Type B pancreatic cell (in vitro differentiated cells): ENCODE measurements at regions not wholly inside any gene's neighbourhood (a gene's known extent, or its start where the extent isn't known, plus 50 kb on each side); places are given as distances from the start of the nearest gene placed in this dataset.
"Not testable (repeated sequence)": the region's sequence is repeated elsewhere in the genome, so short reads cannot be mapped to it uniquely, and the experiment has no call there.

ENCODE experiments used
- DNase-seq: peaks from one replicate; pipeline ENCODE4 v3.0.0; 2021; ENCODE audit warnings: mixed read lengths; ENCODE audit not compliant: unreplicated experiment; ENCODE audit errors: extremely low spot score
- H3K27ac Mint-ChIP-seq: 2 replicates; pipeline ENCODE4 v1.8.0; 2021; ENCODE audit warnings: mild to moderate bottlenecking, mixed read lengths
- H3K27me3 Mint-ChIP-seq: 2 replicates; pipeline ENCODE4 v1.8.0; 2021; ENCODE audit warnings: mixed read lengths
- H3K36me3 Mint-ChIP-seq: 2 replicates; pipeline ENCODE4 v1.8.0; 2021; ENCODE audit warnings: mixed read lengths
- H3K4me1 Mint-ChIP-seq: one replicate; pipeline ENCODE4 v1.8.0; 2021; ENCODE audit warnings: mixed read lengths; ENCODE audit not compliant: unreplicated experiment
- H3K4me3 Mint-ChIP-seq: 2 replicates; pipeline ENCODE4 v1.8.0; 2021; ENCODE audit warnings: mild to moderate bottlenecking, mixed read lengths
- H3K9me3 Mint-ChIP-seq: 2 replicates; pipeline ENCODE4 v1.8.0; 2021; ENCODE audit warnings: mixed read lengths
- TF ChIP-seq, protein P1 (sequence below): fragments of 200-600 bp; sonication (generic); conservative IDR thresholded peaks from 2 replicates; pipeline ENCODE4 v1.5.0; 2021; ENCODE audit warnings: antibody characterized with exemption, mild to moderate bottlenecking

DNA sequence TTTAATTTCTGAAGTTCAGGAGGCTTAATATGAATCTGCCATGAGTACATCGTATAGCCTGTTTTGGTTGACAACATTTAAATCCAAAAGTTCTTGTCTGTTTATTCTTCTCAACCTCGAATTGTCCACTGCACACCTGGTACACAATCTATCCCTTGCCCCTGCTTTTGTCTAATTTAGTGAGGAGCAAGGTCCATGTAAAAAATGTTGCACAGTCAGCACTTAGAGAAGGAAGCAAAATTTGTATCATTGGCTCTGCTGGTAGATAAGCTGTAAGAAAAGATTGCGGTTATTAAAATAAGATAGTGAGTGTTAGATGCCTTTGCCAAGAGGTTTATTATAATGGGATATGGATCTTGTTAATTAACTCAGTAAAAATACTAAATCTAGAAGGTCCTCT is 761.5 kb downstream of the RAPGEF2 start:
- DNase-seq: no peak
- TF ChIP-seq, protein P1, sequence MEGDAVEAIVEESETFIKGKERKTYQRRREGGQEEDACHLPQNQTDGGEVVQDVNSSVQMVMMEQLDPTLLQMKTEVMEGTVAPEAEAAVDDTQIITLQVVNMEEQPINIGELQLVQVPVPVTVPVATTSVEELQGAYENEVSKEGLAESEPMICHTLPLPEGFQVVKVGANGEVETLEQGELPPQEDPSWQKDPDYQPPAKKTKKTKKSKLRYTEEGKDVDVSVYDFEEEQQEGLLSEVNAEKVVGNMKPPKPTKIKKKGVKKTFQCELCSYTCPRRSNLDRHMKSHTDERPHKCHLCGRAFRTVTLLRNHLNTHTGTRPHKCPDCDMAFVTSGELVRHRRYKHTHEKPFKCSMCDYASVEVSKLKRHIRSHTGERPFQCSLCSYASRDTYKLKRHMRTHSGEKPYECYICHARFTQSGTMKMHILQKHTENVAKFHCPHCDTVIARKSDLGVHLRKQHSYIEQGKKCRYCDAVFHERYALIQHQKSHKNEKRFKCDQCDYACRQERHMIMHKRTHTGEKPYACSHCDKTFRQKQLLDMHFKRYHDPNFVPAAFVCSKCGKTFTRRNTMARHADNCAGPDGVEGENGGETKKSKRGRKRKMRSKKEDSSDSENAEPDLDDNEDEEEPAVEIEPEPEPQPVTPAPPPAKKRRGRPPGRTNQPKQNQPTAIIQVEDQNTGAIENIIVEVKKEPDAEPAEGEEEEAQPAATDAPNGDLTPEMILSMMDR: no peak
- no peaks in the 10 kb centered on the region for H3K4me1 Mint-ChIP-seq

DNA sequence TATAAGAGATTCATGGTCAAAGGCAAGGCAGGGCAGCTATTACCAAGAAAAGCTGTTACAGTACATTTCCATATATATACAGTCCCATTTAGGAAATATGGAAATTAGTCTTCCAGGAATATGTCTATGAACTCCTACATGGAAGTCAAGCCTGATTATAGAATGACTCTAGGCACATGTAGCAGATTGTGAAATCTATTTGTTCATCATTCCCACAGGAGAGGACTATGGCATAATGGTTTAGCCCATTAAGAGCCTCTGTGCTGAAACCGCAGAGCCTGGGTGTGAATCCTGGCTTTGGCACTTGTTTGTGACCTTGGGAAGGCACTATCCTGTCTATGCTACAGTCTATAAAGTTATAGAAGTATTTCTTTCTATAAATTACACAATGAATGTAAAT is 764.8 kb downstream of the RAPGEF2 start:
- TF ChIP-seq, protein P1: no peak
- Mint-ChIP-seq H3K9me3 (no peaks in the 10 kb centered on the region), H3K27me3 (no peaks in the 10 kb centered on the region), H3K36me3 (no peaks in the 10 kb centered on the region), H3K4me3 (no peak overlapping the region), H3K27ac (no peak overlapping the region), H3K4me1 (no peaks in the 10 kb centered on the region)
- DNase-seq: no peak

More for the DNA sequence above, 761.5 kb downstream of the RAPGEF2 start:
- H3K4me3 Mint-ChIP-seq: no peak overlapping the region
- H3K36me3 Mint-ChIP-seq: no peaks in the 10 kb centered on the region
- H3K9me3 Mint-ChIP-seq: no peaks in the 10 kb centered on the region
- H3K27me3 Mint-ChIP-seq: no peaks in the 10 kb centered on the region
- H3K27ac Mint-ChIP-seq: no peak overlapping the region

DNA sequence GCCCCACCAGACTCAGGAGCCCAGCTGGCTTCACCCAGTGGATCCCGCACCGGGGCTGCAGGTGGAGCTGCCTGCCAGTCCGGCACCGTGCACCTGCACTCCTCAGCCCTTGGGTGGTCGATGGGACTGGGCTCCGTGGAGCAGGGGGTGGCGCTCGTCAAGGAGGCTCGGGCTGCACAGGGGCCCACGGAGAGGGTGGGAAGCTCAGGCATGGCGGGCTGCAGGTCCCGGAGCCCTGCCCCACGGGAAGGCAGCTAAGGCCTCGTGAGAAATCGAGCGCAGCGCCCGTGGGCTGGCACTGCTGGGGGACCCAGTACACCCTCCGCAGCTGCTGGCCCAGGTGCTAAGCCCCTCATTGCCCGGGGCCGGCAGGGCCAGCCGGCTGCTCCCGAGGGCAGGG is 766.1 kb downstream of the RAPGEF2 start:
- H3K27me3 Mint-ChIP-seq, H3K36me3 Mint-ChIP-seq, DNase-seq, H3K4me1 Mint-ChIP-seq, H3K4me3 Mint-ChIP-seq, H3K27ac Mint-ChIP-seq, H3K9me3 Mint-ChIP-seq: not testable (repeated sequence)

DNA sequence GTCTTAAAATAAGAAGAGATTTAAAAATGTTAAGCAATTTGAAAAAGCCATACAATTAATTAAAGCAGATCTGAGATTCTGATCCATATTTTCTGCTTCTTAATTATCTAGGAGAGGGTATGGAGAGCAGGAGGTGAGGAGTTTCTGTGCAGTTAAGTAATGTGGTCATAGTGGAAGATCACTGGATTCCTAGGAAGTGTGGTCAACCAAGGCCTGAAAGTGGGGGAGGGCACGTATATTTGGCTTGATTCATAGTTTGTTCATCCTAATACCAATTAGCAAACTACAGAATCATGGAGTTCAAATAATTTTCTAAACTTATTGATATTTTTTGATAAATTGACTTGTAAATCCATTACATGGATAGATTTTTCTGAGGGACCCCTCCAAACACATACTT is 768.3 kb downstream of the RAPGEF2 start:
- TF ChIP-seq, protein P1: no peak
- no peak for DNase-seq

DNA sequence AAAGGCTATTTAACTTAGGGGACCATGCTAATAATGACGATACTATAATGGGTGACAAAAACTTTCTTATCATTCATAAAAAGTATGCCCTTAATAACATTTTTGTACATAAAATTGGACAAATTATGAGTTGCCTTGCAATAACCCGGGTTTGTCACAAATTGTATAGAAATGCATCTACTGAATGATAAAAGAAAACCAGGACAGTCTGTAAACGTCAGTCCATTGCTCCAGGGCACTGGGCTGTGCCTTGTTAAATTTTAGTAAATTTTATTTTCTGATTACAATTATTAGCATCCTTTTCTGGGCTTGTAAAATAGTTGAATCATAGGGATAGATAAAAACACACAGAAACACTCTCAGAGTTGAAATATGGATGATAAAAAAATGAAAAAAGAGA is 778.3 kb downstream of the RAPGEF2 start:
- TF ChIP-seq, protein P1: no peak
- no peak overlapping the region for H3K4me3 Mint-ChIP-seq
- H3K27me3 Mint-ChIP-seq: no peaks in the 10 kb centered on the region
- peaks cover 4% of the 10 kb centered on the region for H3K4me1 Mint-ChIP-seq
- DNase-seq: no peak
- H3K36me3 Mint-ChIP-seq: no peaks in the 10 kb centered on the region
- H3K9me3 Mint-ChIP-seq: peaks cover 10% of the 10 kb centered on the region
- no peak overlapping the region for H3K27ac Mint-ChIP-seq

More for the DNA sequence above, 768.3 kb downstream of the RAPGEF2 start:
- H3K36me3 Mint-ChIP-seq: no peaks in the 10 kb centered on the region
- H3K27me3 Mint-ChIP-seq: no peaks in the 10 kb centered on the region
- H3K9me3 Mint-ChIP-seq: no peaks in the 10 kb centered on the region
- H3K4me1 Mint-ChIP-seq: no peaks in the 10 kb centered on the region
- H3K27ac Mint-ChIP-seq: no peak overlapping the region
- H3K4me3 Mint-ChIP-seq: no peak overlapping the region

DNA sequence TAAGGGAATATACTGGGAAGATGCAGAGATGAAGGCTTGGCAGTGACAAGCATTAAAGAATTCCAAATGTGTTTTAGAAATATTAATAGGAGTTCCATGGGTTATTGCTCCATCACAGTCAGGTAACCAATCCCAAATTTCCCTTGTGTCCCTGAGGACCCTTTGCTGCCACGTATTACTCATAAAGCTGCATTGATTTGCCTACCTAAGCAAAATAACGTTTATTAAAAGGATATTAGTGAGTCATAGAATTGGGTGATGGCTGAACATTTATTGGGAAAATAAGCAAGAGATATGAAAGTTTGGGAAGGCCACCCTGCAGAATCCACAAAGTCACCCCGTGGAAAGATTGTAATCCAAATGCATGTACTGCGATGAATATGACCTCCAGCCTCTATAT is 782.1 kb downstream of the RAPGEF2 start:
- no peak for DNase-seq
- Mint-ChIP-seq H3K36me3 (no peaks in the 10 kb centered on the region), H3K9me3 (peaks cover 5% of the 10 kb centered on the region), H3K27me3 (no peaks in the 10 kb centered on the region), H3K4me3 (no peak overlapping the region), H3K4me1 (peaks cover 4% of the 10 kb centered on the region), H3K27ac (no peak overlapping the region)
- TF ChIP-seq, protein P1: no peak
